Suppressor macrophage (primary cell): ENCODE measurements at regions not wholly inside any gene's neighbourhood (a gene's known extent, or its start where the extent isn't known, plus 50 kb on each side); places are given as distances from the start of the nearest gene placed in this dataset.

Source experiments
- DNase-seq, 4 experiments: peaks; one replicate each; pipeline ENCODE4 v3.0.0-alpha.2; 2020 to 2022

- DNase-seq: no peak
Observed at GRCh38 chr15:46567968-46568367, 933.1 kb downstream of the SQOR start.

- DNase-seq: no peak
Observed at GRCh38 chr15:46569781-46570180, 935.0 kb downstream of the SQOR start.

GRCh38 chr15:46576646-46577395 lies 942.0 kb downstream of the SQOR start:
- DNase-seq: no peak

DNA sequence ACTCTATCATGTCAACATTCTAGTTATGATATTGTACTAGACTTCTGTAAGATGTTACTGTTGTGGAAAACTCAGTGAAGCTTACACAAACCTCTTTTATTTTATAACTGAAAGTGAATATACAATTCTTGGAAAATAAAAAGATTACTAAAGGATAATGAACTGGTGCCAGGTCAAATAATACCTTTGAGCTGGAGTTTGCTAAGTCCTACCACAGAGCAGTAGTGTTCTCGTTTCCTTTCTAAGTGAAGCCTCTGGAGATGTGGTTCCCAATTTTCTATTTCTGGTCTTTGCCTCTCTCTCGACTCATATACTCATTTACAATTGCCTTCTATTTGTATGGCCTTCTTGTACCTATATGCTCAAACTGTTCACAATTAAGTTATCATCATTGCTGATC lies 942.9 kb downstream of the SQOR start:
- DNase-seq: no peak

- DNase-seq: no peak
Observed at GRCh38 chr15:46580487-46580886, 945.7 kb downstream of the SQOR start.

GRCh38 chr15:46580924-46581323 lies 946.1 kb downstream of the SQOR start:
- no peak for DNase-seq

DNA sequence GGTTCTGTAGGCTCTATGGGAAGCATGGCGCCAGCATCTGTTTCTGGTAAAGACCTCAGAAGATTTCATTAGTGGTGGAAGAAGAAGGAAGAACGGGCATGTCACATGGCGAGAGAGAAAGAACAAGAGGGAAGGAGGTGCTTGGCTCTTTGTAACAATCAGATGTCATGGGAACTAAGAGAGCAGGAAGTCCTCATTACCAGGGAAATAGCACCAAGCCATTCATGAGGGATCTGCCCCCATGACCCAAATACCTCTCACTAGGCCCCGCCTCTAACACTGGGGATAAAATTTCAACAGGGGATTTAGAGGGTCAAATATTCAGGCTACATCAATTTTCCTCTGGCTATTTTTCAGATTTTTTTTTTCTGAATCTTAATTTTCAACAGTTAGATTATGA lies 954.3 kb downstream of the SQOR start:
- no peak for DNase-seq

DNA sequence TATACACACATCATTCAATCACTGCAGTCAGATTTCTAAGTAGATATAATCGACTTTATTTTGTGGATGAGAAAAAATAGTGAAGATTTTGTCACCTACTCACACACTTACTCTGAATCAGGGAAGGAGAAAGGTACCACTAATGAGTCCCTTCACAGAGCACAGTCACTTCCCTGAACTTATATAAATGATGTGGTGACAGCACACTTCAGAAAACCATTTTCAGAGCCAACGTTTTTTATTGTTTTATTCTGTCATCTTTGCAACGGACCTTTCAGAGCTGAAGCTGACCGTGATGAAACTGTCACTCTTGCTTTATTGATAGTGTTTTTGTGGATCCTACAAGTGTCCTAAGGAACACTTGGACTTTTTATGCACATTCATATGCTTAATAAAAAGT lies 956.6 kb downstream of the SQOR start:
- DNase-seq: no peak

DNA sequence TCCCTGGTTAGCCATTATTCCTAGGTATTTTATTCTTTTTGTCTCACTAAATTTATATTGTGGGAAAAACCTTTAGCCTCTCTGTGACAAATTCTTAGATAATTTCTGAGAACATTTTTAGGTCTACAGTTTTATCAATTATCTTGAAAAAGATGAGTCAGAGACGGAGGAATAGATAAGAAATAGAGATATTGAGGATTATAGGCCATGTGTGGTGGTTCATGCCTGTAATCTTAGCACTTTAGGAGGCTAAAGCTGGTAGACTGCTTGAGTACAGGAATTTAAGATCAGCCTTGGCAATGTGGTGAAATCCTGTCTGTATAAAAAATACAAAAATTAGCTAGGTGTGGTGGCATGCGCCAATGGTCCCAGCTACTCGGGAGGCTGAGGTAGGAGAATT lies 960.2 kb downstream of the SQOR start:
- no peak for DNase-seq

DNA sequence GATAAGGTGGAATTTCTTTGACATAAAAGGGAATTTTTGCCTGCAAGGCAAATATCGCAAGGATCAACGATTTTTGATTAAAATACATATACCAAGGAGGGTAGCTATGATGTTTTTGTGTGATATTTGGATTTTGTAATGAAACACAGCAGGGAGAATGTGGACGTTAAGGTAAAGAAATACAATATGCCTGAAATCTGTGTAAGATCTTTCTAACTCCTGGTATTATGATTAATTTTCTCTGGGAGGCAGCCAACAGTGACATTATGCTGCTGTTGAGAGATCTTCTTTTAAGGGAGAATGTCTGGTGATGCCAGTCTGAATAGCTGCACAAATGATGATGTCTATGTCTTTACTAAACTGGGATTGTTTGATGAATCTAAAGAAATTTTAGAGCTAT lies 972.2 kb downstream of the SQOR start:
- DNase-seq: no peak

DNA sequence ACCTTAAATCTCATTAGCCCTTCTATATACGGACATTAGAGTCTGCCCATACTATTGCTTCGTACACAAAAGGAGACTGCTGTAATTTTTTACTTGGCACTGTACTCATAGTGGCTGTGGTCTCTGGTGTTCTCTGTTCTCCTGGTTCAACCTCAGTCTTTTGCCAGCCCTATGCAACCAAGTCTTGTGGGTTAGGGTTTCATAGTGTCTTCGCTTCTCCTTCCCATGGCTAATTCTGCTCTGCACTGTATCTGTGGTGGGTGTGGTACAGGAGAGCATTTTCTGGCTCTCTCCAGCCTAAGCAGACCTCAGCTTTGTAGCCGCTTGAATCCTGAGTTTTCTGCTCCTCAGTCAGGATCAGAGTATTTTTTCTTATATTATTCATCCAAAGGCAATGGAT lies 981.2 kb downstream of the SQOR start:
- DNase-seq: no peak

- no peak for DNase-seq
Observed at GRCh38 chr15:46617507-46617906, 982.7 kb downstream of the SQOR start.

DNA sequence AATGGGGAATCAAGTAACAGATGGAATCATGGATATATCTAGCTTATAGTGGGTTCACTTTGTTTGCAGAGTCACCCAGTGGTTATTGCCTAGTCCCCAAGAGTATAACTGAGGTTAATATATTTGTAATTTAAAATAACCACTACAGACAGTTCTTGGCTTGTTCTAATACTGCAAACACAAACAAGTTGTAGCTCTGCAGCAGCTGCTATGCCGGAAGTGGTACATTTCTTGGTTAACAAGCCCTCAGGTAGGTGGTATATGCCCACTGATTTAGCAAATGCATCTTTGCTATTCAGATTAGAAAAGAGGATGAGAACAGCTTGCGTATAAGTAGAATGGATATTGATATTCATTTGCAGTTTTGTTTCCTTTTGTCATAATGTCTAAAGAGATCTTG lies 984.2 kb downstream of the SQOR start:
- DNase-seq: no peak

DNA sequence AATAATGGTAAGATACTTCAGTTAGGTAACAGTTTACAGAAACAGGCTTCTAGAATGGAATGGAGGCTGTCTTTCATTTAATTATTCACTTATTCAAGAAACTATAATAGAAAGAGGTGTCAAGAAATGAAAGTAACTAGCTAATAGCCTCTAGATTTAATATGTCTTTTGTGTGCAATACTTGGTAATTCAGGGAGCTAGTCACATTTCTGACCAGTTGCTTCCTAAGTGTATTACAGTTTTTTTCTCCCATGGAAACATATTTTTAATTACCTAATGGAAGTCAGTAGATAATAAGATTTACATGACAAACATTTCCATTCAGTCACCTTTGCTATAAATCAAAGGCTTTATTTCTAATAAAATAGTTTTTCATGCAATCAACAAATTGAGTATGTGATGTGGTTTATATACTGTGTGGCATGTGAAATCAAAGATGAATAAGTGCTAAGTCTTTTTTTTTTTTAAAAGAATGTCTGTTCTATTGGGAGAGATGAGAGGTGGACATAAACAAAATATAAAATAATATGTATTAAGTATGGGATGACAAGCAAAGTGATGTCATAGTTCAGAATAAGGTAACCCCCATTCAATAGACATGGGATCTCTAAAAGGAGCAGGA lies 985.7 kb downstream of the SQOR start:
- no peak for DNase-seq

DNA sequence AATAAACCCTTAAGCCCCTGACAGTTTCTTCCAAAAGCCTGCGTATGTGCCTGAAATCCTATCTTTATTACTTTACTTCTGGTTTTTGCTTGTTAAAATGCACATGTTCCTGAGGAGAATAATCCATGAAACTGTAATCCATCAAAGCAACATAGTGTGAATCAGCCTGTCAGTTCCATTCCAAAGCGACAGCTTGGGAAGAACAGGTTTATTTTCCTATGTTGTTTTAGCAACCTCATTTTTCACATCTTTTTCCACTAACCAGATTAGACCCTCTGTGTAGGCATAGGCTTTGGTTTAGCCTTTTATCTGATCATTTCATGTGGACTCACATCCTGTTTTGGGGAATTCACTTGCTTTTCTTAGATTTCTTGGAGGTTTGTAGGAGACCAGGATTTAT lies 988.0 kb downstream of the SQOR start:
- no peak for DNase-seq

DNA sequence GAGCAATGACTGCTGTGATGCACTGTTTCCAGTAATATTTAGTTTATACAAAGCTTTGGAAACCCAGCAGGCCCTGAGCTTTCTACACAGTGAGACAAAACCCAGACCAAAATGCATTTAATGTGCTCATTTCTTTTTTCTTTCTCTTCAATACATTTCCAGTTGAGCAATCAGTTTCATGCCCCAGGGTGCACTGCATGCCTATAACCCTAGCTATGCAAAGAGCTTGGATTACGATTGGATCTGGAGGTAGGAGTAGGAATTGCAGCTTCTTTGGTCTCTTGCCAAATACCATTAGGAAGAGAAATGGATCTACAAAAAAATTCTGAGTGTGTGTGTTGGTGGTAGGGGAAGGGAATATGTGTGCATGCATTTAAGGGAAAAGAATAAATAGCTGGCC lies 1001.4 kb downstream of the SQOR start:
- DNase-seq: no peak

GRCh38 chr15:46644501-46645481 lies 1010.0 kb downstream of the SQOR start:
- no peak for DNase-seq

DNA sequence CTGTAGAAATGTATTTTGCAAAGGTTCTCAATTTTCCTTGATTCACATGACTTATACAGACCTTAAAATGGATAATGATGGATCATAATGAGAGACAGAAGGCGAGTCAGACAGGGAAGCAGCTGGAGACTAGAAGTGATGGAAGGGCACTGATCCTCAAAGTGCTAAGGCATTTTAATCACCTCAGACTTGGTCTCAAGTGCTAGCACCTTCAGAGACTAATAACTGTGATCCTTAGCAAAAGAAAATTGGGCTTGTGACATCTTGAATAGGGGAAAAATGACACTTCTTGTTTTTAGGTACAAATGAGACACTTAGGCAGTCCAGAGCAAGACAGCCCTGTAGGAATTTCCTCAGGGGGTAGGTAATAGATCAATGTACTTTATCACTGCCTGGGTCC lies 1011.7 kb downstream of the SQOR start:
- no peak for DNase-seq

GRCh38 chr15:46647046-46647445 lies 1012.2 kb downstream of the SQOR start:
- DNase-seq: no peak

- no peak for DNase-seq
Observed at GRCh38 chr15:46652266-46652665, 1017.4 kb downstream of the SQOR start.

GRCh38 chr15:46654993-46655392 lies 1020.2 kb downstream of the SQOR start:
- no peak for DNase-seq

DNA sequence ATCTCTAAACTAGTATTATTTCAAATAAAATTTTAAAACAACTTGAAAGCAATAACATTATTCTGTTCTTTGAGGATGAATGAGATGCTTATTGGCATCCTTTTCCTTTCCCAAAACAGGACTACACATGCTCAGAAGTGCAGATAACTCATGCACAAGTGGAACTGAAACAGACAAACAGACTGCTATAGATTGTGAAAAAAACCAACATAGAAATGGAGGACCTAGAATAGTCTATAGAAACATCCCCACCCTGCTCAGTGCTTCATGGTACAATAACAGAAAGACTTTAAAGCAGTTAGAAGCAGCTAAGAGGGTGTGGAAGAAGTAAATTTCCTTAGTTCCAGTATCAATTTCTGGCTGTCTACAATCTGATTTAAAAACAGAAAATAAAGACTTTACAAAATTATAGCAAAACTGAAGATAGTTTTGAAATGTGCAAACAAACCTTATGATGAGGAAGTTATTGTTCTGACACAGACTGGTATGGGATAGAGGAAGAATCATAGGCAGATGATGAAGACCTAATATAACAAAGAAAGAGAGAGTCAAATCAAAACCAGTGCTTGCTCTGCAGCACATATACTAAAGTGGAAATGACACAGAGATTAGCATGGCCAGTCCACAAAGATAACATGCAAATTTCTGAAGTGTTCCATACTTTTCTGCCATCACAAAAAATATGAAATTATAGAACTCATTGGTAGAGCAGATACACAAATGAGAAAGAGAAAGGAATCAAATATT lies 1025.4 kb downstream of the SQOR start:
- DNase-seq: no peak

DNA sequence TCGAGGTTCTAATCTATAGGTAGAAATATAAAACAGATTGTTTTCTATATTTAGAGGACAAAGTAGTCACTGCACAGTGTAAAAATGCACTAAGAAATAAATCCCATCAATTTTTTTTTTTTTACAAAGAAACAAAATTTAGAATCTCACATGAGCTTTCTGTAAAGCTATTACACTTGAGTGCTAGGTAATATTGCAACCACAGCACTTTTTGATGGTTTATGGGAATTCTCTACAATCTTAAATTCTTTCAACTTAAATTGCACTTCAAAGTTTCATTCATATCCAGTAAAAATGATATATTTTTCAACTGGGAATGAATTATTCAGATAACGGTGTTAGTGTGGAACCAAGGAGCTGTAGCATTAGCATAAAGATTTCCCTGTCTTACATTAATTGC lies 1035.4 kb downstream of the SQOR start:
- no peak for DNase-seq
